HFF-Myc (cell line): ENCODE measurements at regions not wholly inside any gene's neighbourhood (a gene's known extent, or its start where the extent isn't known, plus 50 kb on each side); places are given as distances from the start of the nearest gene placed in this dataset.

Experiments
- DNase-seq: peaks from one replicate; pipeline ENCODE4 v3.0.0-alpha.2; 2011; ENCODE audit warnings: low read depth; ENCODE audit errors: extremely low read depth
- H3K4me3 ChIP-seq: replicated peaks from 2 replicates; pipeline ENCODE4 v1.5.1; 2011; ENCODE audit warnings: low read depth, mild to moderate bottlenecking, control low read depth, low read length
- CTCF ChIP-seq: IDR thresholded peaks from 2 replicates; pipeline ENCODE4 v1.5.1; 2012; ENCODE audit warnings: mild to moderate bottlenecking, low read depth, low read length, control low read depth; ENCODE audit errors: missing control alignments

GRCh38 chr2:2824588-2824987 lies 493.5 kb upstream of the MYT1L start:
- DNase-seq: no peak
- TF ChIP-seq CTCF: no peak
- no peak overlapping the region for H3K4me3 ChIP-seq

- no peak for TF ChIP-seq CTCF
- H3K4me3 ChIP-seq: no peak overlapping the region
- no peak for DNase-seq
Measured at GRCh38 chr2:2823061-2823753, 492.1 kb upstream of the MYT1L start.

GRCh38 chr2:2822143-2822542 lies 491.1 kb upstream of the MYT1L start:
- TF ChIP-seq CTCF: no peak
- DNase-seq: no peak
- H3K4me3 ChIP-seq: no peak overlapping the region

GRCh38 chr2:2812648-2813047 lies 481.6 kb upstream of the MYT1L start:
- no peak for TF ChIP-seq CTCF
- H3K4me3 ChIP-seq: no peak overlapping the region
- no peak for DNase-seq

- no peak overlapping the region for H3K4me3 ChIP-seq
- DNase-seq: no peak
- no peak for TF ChIP-seq CTCF
Measured at GRCh38 chr2:2812117-2812516, 481.0 kb upstream of the MYT1L start.

- no peak for TF ChIP-seq CTCF
- DNase-seq: no peak
- H3K4me3 ChIP-seq: no peak overlapping the region
Measured at GRCh38 chr2:2810504-2810903, 479.4 kb upstream of the MYT1L start.

GRCh38 chr2:2809771-2810170 lies 478.7 kb upstream of the MYT1L start:
- no peak for TF ChIP-seq CTCF
- no peak overlapping the region for H3K4me3 ChIP-seq
- no peak for DNase-seq
